Amygdala (tissue), 56 donors: ENCODE measurements at regions not wholly inside any gene's neighbourhood (a gene's known extent, or its start where the extent isn't known, plus 50 kb on each side); places are given as distances from the start of the nearest gene placed in this dataset.
"Not testable (repeated sequence)": the region's sequence is repeated elsewhere in the genome, so short reads cannot be mapped to it uniquely, and the experiment has no call there.

ENCODE experiments used
- DNase-seq, 56 donors: peaks; one replicate each; lab custom pipeline; 2025; lab: John Stamatoyannopoulos, UW

GRCh38 chr18:60319129-60319528 is 53.4 kb downstream of the MC4R start:
- no peak for DNase-seq

GRCh38 chr18:60311676-60312360 is 60.8 kb downstream of the MC4R start:
- DNase-seq: no peak

GRCh38 chr18:60295674-60296073 is 76.9 kb downstream of the MC4R start:
- DNase-seq: no peak

GRCh38 chr18:60292186-60292585 is 80.4 kb downstream of the MC4R start:
- no peak for DNase-seq

GRCh38 chr18:60279391-60279790 is 93.2 kb downstream of the MC4R start:
- no peak for DNase-seq

- DNase-seq: no peak
These were observed 94.6 kb downstream of the MC4R start for GRCh38 chr18:60277855-60278480.

GRCh38 chr18:60267391-60268058 is 105.0 kb downstream of the MC4R start:
- no peak for DNase-seq

- DNase-seq: no peak
These were observed 106.0 kb downstream of the MC4R start for GRCh38 chr18:60266558-60266957.

GRCh38 chr18:60259052-60259681 is 113.4 kb downstream of the MC4R start:
- no peak for DNase-seq

- no peak for DNase-seq
These were observed 123.2 kb downstream of the MC4R start for GRCh38 chr18:60249388-60249787.

GRCh38 chr18:60248336-60249330 is 123.9 kb downstream of the MC4R start:
- DNase-seq: no peak

- no peak for DNase-seq
These were observed 125.5 kb downstream of the MC4R start for GRCh38 chr18:60247103-60247502.

- DNase-seq: no peak
These were observed 126.0 kb downstream of the MC4R start for GRCh38 chr18:60246606-60247005.

- DNase-seq: no peak
These were observed 127.5 kb downstream of the MC4R start for GRCh38 chr18:60245096-60245495.

- DNase-seq: not testable (repeated sequence)
These were observed 133.4 kb downstream of the MC4R start for GRCh38 chr18:60239024-60239710.

- no peak for DNase-seq
These were observed 137.4 kb downstream of the MC4R start for GRCh38 chr18:60235164-60235563.

GRCh38 chr18:60232541-60232940 is 140.0 kb downstream of the MC4R start:
- no peak for DNase-seq

GRCh38 chr18:60228609-60229595 is 143.7 kb downstream of the MC4R start:
- DNase-seq: no peak
